SH-SY5Y (cell line): ENCODE measurements at regions not wholly inside any gene's neighbourhood (a gene's known extent, or its start where the extent isn't known, plus 50 kb on each side); places are given as distances from the start of the nearest gene placed in this dataset.

Experiments
- GATA2 ChIP-seq: IDR thresholded peaks from 2 replicates; pipeline ENCODE4 v1.6.1; 2011; ENCODE audit warnings: mild to moderate bottlenecking, low read depth, low read length
- GATA3 ChIP-seq: IDR thresholded peaks from 2 replicates; pipeline ENCODE4 v1.6.1; 2011; ENCODE audit warnings: low read depth, mild to moderate bottlenecking, low read length, moderate library complexity

DNA sequence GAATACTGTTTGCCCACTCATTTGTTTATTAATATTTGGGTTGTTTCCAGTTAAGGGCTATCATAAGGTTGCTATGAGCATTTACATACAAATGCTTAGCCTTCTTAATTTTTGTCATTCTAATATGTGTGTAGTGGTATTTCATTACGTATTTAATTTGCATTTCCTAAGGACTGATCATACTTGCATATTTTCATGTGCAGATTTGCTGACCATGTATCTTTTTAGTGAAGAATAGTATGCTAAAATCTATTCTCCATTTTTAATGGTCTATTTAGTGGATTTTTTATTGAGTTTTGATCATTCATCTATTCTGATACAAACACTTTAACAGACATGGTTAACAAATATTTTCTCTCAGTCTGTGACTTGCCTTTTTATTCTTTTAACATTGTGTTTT is 949.5 kb downstream of the RAB28 start:
- TF ChIP-seq GATA3 (no peak), GATA2 (no peak)
